ENCODE measurements at regions not wholly inside any gene's neighbourhood (a gene's known extent, or its start where the extent isn't known, plus 50 kb on each side); places are given as distances from the start of the nearest gene placed in this dataset.

DNA sequence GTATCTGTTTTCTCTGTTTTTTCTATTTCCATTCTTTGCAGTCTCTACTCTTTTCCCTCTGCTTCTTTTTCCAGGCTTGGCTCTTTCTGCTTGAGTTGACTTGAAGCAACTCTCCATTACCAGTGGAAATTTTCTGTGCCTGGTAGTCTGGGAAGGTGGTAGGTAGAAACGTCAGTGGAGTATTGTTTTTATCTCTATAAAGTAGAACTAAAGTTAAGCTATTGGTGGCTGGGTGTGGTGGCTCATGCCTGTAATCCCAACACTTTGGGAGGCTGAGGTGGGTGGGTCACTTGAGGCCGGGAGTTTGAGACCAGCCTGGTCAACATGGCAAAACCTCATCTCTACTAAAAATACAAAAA, 438.1 kb upstream of the AR start:
- dilution Hi-C loops (cut with MboI; ENCODE audit: extremely low pct_ligation_motif_present, low sequenced_read_pairs) = no loop called here
- DNase-seq (ENCODE audit: low read depth, low spot score) (no peak), FAIRE-seq (no peak)
- H4K20me1 ChIP-seq (replicated peaks; ENCODE audit: control insufficient read depth, extremely low read depth, insufficient read depth, low read length) = no peaks in the 10 kb centered on the region
- TF ChIP-seq CTCF (IDR thresholded peaks at IDR 0.05; ENCODE audit: extremely low read depth in 1 of 2, insufficient read depth in 1 of 2, low read depth in 1 of 2, low read length in 2 of 2) (no peak), JUN (IDR thresholded peaks at IDR 0.05; ENCODE audit: borderline replicate concordance, insufficient read depth, insufficient read length, low read depth) (no peak), POLR2A (IDR thresholded peaks at IDR 0.05; ENCODE audit: low read depth, low read length) (no peak), EZH2 (IDR thresholded peaks at IDR 0.05; ENCODE audit: borderline replicate concordance, low read depth, low read length, severe bottlenecking) (no peak), MYC (IDR thresholded peaks at IDR 0.05; ENCODE audit: low read depth, low read length) (no peak), MAX (IDR thresholded peaks at IDR 0.05; ENCODE audit: insufficient read depth, insufficient read length) (no peak), POLR2AphosphoS5 (IDR thresholded peaks at IDR 0.05; ENCODE audit: insufficient read depth, low read depth, low read length) (no peak), GATA2 (IDR thresholded peaks at IDR 0.05; ENCODE audit: insufficient read depth, insufficient read length, low read depth, low read length) (no peak), FOS (IDR thresholded peaks at IDR 0.05; ENCODE audit: borderline replicate concordance, insufficient read depth, low read length) (no peak)
- H2AFZ ChIP-seq (ENCODE audit: low read depth, low read length) = no peak overlapping the region
- H3K27ac ChIP-seq (ENCODE audit: insufficient read depth, low read depth, low read length) = no peak overlapping the region
- ChIA-PET POLR2A (no interaction called here), CTCF (no interaction called here)
- H3K36me3 ChIP-seq (ENCODE audit: control insufficient read depth in 2 of 2, extremely low read depth in 1 of 2, insufficient read depth in 2 of 2, low read length in 2 of 2) = no peaks in the 10 kb centered on the region
- intact Hi-C loops (cut with micrococcal nuclease) = no loop called here
- H3K4me3 ChIP-seq (replicated peaks in 1 of 3; ENCODE audit: insufficient read depth in 1 of 3, low read depth in 1 of 3, low read length in 3 of 3) = no peak overlapping the region
- no peaks in the 10 kb centered on the region for H3K9me1 ChIP-seq (replicated peaks; ENCODE audit: control insufficient read depth, extremely low read depth, insufficient read depth, low read length)
- H3K9ac ChIP-seq (replicated peaks; ENCODE audit: extremely low read depth, insufficient read depth, low read length) = no peak overlapping the region
- no peaks in the 10 kb centered on the region for H3K79me2 ChIP-seq (ENCODE audit: control insufficient read depth, insufficient read depth, low read length)
- no peak overlapping the region for H3K4me2 ChIP-seq (ENCODE audit: insufficient read depth, low read length)
- BruUV-seq (replicated peaks) = no TSS peak
- no peaks in the 10 kb centered on the region for H3K9me3 ChIP-seq (replicated peaks; ENCODE audit: control insufficient read depth, insufficient read depth, low read length)
- no peaks in the 10 kb centered on the region for H3K4me1 ChIP-seq (ENCODE audit: control insufficient read depth, extremely low read depth, insufficient read depth, low read length)
- no peaks in the 10 kb centered on the region for H3K27me3 ChIP-seq (ENCODE audit: control insufficient read depth in 2 of 2, insufficient read depth in 2 of 2, low read length in 2 of 2)
